ENCODE measurements at regions not wholly inside any gene's neighbourhood (a gene's known extent, or its start where the extent isn't known, plus 50 kb on each side); places are given as distances from the start of the nearest gene placed in this dataset.

DNA sequence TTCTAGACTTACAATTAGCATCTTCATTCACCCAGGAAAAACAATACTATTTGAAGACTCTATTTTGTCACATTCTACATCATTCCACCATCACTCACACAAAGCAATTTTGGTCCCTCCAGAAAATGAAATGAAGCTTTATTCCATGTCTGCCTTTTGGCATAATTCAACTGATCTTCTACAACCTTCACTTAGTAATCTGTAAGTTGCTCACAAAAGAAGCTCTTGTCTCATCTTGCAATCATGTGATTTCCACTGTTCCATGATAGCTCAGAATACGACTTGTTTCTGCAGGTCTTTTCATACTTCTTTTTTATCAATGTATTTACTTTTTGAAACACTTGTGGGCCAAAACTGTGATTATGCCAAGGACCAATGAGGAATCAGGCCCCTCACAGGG is 261.9 kb upstream of the NR4A3 start:
- Histone ChIP-seq H3K9me3 (no peaks in the 10 kb centered on the region), H3K4me3 (no peak overlapping the region), H3K4me1 (no peaks in the 10 kb centered on the region), H3K36me3 (no peaks in the 10 kb centered on the region), H3K27me3 (no peaks in the 10 kb centered on the region), H3K27ac (no peak overlapping the region)
- DNase-seq: no peak
- no peak for TF ChIP-seq POLR2A (IDR thresholded peaks at IDR 0.05)
- TF ChIP-seq, protein P1, sequence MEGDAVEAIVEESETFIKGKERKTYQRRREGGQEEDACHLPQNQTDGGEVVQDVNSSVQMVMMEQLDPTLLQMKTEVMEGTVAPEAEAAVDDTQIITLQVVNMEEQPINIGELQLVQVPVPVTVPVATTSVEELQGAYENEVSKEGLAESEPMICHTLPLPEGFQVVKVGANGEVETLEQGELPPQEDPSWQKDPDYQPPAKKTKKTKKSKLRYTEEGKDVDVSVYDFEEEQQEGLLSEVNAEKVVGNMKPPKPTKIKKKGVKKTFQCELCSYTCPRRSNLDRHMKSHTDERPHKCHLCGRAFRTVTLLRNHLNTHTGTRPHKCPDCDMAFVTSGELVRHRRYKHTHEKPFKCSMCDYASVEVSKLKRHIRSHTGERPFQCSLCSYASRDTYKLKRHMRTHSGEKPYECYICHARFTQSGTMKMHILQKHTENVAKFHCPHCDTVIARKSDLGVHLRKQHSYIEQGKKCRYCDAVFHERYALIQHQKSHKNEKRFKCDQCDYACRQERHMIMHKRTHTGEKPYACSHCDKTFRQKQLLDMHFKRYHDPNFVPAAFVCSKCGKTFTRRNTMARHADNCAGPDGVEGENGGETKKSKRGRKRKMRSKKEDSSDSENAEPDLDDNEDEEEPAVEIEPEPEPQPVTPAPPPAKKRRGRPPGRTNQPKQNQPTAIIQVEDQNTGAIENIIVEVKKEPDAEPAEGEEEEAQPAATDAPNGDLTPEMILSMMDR (IDR thresholded peaks at IDR 0.05): no peak

GRCh38 chr9:99560561-99560960 is 261.1 kb upstream of the NR4A3 start:
- Histone ChIP-seq H3K27me3 (no peaks in the 10 kb centered on the region), H3K27ac (no peak overlapping the region), H3K4me3 (no peak overlapping the region), H3K36me3 (no peaks in the 10 kb centered on the region), H3K9me3 (no peaks in the 10 kb centered on the region), H3K4me1 (no peaks in the 10 kb centered on the region)
- no peak for TF ChIP-seq POLR2A (IDR thresholded peaks at IDR 0.05)
- TF ChIP-seq, protein P1 (IDR thresholded peaks at IDR 0.05): no peak
- DNase-seq: no peak

GRCh38 chr9:99561509-99561917 is 260.2 kb upstream of the NR4A3 start:
- H3K4me3 ChIP-seq: no peak overlapping the region
- TF ChIP-seq POLR2A (IDR thresholded peaks at IDR 0.05): no peak
- TF ChIP-seq, protein P1 (IDR thresholded peaks at IDR 0.05): no peak
- no peaks in the 10 kb centered on the region for H3K27me3 ChIP-seq

GRCh38 chr9:99561961-99562565 is 259.6 kb upstream of the NR4A3 start:
- DNase-seq: no peak
- no peak overlapping the region for H3K4me3 ChIP-seq
- no peaks in the 10 kb centered on the region for H3K36me3 ChIP-seq
- no peaks in the 10 kb centered on the region for H3K4me1 ChIP-seq
- H3K27ac ChIP-seq: no peak overlapping the region
- no peak for TF ChIP-seq POLR2A (IDR thresholded peaks at IDR 0.05)
- TF ChIP-seq, protein P1 (IDR thresholded peaks at IDR 0.05): no peak
- H3K9me3 ChIP-seq: no peaks in the 10 kb centered on the region
- H3K27me3 ChIP-seq: no peaks in the 10 kb centered on the region

More at GRCh38 chr9:99561509-99561917, 260.2 kb upstream of the NR4A3 start:
- H3K27ac ChIP-seq: no peak overlapping the region
- no peaks in the 10 kb centered on the region for H3K9me3 ChIP-seq
- DNase-seq: no peak
- no peaks in the 10 kb centered on the region for H3K4me1 ChIP-seq
- H3K36me3 ChIP-seq: no peaks in the 10 kb centered on the region

DNA sequence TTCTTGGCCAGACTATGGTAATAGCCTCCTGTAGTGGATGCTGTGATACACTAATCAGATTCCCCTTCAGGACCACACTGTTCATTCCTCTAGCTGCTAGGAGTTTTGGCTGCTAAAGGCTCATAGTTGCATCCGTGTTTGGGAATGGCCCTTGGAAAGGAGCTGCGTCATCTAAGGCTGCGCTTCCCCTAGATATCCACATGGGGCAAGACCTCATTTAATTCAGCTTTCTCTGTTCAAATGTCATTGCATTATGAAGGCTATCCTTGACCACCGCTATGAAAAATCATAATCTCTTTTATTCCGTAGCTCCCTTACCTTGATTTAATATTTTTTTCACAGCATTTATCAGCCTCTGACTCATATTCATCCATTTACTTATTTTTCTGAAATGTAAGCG is 258.3 kb upstream of the NR4A3 start:
- H3K4me1 ChIP-seq: no peaks in the 10 kb centered on the region
- H3K4me3 ChIP-seq: no peak overlapping the region
- no peaks in the 10 kb centered on the region for H3K36me3 ChIP-seq
- no peaks in the 10 kb centered on the region for H3K27me3 ChIP-seq
- no peak overlapping the region for H3K27ac ChIP-seq
- DNase-seq: no peak
- no peak for TF ChIP-seq POLR2A (IDR thresholded peaks at IDR 0.05)
- TF ChIP-seq, protein P1 (IDR thresholded peaks at IDR 0.05): no peak
- H3K9me3 ChIP-seq: no peaks in the 10 kb centered on the region

- no peaks in the 10 kb centered on the region for H3K27me3 ChIP-seq
- DNase-seq: no peak
- no peak overlapping the region for H3K4me3 ChIP-seq
- H3K27ac ChIP-seq: no peak overlapping the region
- TF ChIP-seq, protein P1 (IDR thresholded peaks at IDR 0.05): no peak
- no peak for TF ChIP-seq POLR2A (IDR thresholded peaks at IDR 0.05)
- H3K4me1 ChIP-seq: no peaks in the 10 kb centered on the region
- no peaks in the 10 kb centered on the region for H3K36me3 ChIP-seq
- no peaks in the 10 kb centered on the region for H3K9me3 ChIP-seq
Measured at GRCh38 chr9:99565203-99565602, 256.5 kb upstream of the NR4A3 start.
